Activated CD4-positive, alpha-beta T cell treated with anti-CD3 and anti-CD28 coated beads for 36 hours (primary cell): ENCODE measurements at regions not wholly inside any gene's neighbourhood (a gene's known extent, or its start where the extent isn't known, plus 50 kb on each side); places are given as distances from the start of the nearest gene placed in this dataset.

Experiments
- ATAC-seq: fragments of 200-7000 bp; cut with Tn5 transposase; one replicate; pipeline ENCODE4 v1.10.0; 2021; ENCODE audit warnings: mild to moderate bottlenecking, moderate library complexity
- CTCF ChIA-PET: fragments of 350-600 bp; sonication (Branson Sonifier 250); formaldehyde crosslinking; loops from one replicate; lab custom pipeline; 2021; ENCODE audit warnings: antibody characterized with exemption; lab: Charles Lee
- POLR2A ChIA-PET: fragments of 350-600 bp; sonication (Branson Sonifier 250); formaldehyde crosslinking; loops from one replicate; lab custom pipeline; 2021; ENCODE audit warnings: antibody characterized with exemption, inconsistent platforms; lab: Charles Lee
- DNase-seq: peaks from one replicate; pipeline ENCODE4 v3.0.0-alpha.2; 2020
- H3K27ac Mint-ChIP-seq: one replicate; pipeline ENCODE4 v1.8.0; 2021; ENCODE audit warnings: mixed read lengths
- H3K27me3 Mint-ChIP-seq: one replicate; pipeline ENCODE4 v1.8.0; 2021; ENCODE audit warnings: mixed read lengths
- H3K36me3 Mint-ChIP-seq: one replicate; pipeline ENCODE4 v1.8.0; 2021; ENCODE audit warnings: low read depth, mixed read lengths
- H3K4me1 Mint-ChIP-seq: one replicate; pipeline ENCODE4 v1.8.0; 2021; ENCODE audit warnings: mixed read lengths
- H3K4me3 Mint-ChIP-seq: one replicate; pipeline ENCODE4 v1.8.0; 2021; ENCODE audit warnings: mild to moderate bottlenecking, moderate library complexity, mixed read lengths
- H3K9me3 Mint-ChIP-seq: one replicate; pipeline ENCODE4 v1.8.0; 2021; ENCODE audit warnings: low read depth, mixed read lengths
- intact Hi-C, 2 experiments: fragments of 100-400 bp; cut with DNase I in 1 of 2; cut with micrococcal nuclease in 1 of 2; formaldehyde crosslinking; loops; one replicate each; pipeline versions ENCODE4 v1.14.2 to v1.15.1; 2022 to 2024; cut with DNase I, micrococcal nuclease

- no peaks in the 10 kb centered on the region for H3K9me3 Mint-ChIP-seq
Observed at GRCh38 chr5:62722360-62722759, 143.7 kb downstream of the LRRC70 start.

GRCh38 chr5:62720031-62720441, 141.4 kb downstream of the LRRC70 start:
- H3K36me3 Mint-ChIP-seq = no peaks in the 10 kb centered on the region
- no peak overlapping the region for H3K4me3 Mint-ChIP-seq
- no peaks in the 10 kb centered on the region for H3K4me1 Mint-ChIP-seq
- ChIA-PET POLR2A (no interaction called here), CTCF (interaction anchor here (0.6 to 1.8 kb wide), 5 partner anchors 10 to 59 kb away, joined by 3 to 5 read pairs (median 3); no protein-coding TSS in a partner anchor)
- ATAC-seq (peak; percentile 57), DNase-seq (peak; percentile 40)
- no peak overlapping the region for H3K27ac Mint-ChIP-seq
- H3K27me3 Mint-ChIP-seq = peaks cover 15% of the 10 kb centered on the region
- H3K9me3 Mint-ChIP-seq = no peaks in the 10 kb centered on the region
- intact Hi-C loops = no loop called here

More at GRCh38 chr5:62722360-62722759, 143.7 kb downstream of the LRRC70 start:
- no peak for DNase-seq
- ATAC-seq = no peak
- Mint-ChIP-seq H3K36me3 (no peaks in the 10 kb centered on the region), H3K4me1 (no peaks in the 10 kb centered on the region), H3K4me3 (no peak overlapping the region), H3K27me3 (peaks cover 15% of the 10 kb centered on the region), H3K27ac (no peak overlapping the region)
- ChIA-PET CTCF (no interaction called here), POLR2A (no interaction called here)
- intact Hi-C loops = no loop called here

GRCh38 chr5:62719061-62719720, 140.6 kb downstream of the LRRC70 start:
- ChIA-PET POLR2A (no interaction called here), CTCF (interaction anchor here (0.6 to 1.8 kb wide), 3 partner anchors 10 to 51 kb away, joined by 3 to 4 read pairs (median 4); no protein-coding TSS in a partner anchor)
- intact Hi-C loops = no loop called here

GRCh38 chr5:62718324-62718723, 139.7 kb downstream of the LRRC70 start:
- POLR2A ChIA-PET = no interaction called here
- Mint-ChIP-seq H3K27ac (no peak overlapping the region), H3K4me1 (no peaks in the 10 kb centered on the region)

More at GRCh38 chr5:62719061-62719720, 140.6 kb downstream of the LRRC70 start:
- peaks cover 15% of the 10 kb centered on the region for H3K27me3 Mint-ChIP-seq
- no peaks in the 10 kb centered on the region for H3K36me3 Mint-ChIP-seq
- H3K4me3 Mint-ChIP-seq = no peak overlapping the region
- no peaks in the 10 kb centered on the region for H3K9me3 Mint-ChIP-seq
- no peak for ATAC-seq
- H3K4me1 Mint-ChIP-seq = no peaks in the 10 kb centered on the region
- H3K27ac Mint-ChIP-seq = no peak overlapping the region
- no peak for DNase-seq

GRCh38 chr5:62717301-62717933, 138.8 kb downstream of the LRRC70 start:
- Mint-ChIP-seq H3K9me3 (no peaks in the 10 kb centered on the region), H3K27me3 (peaks cover 12% of the 10 kb centered on the region), H3K36me3 (no peaks in the 10 kb centered on the region), H3K4me1 (no peaks in the 10 kb centered on the region), H3K4me3 (no peak overlapping the region), H3K27ac (no peak overlapping the region)
- intact Hi-C loops = no loop called here
- DNase-seq (no peak), ATAC-seq (no peak)
- ChIA-PET POLR2A (no interaction called here), CTCF (no interaction called here)

More at GRCh38 chr5:62718324-62718723, 139.7 kb downstream of the LRRC70 start:
- Mint-ChIP-seq H3K9me3 (no peaks in the 10 kb centered on the region), H3K36me3 (no peaks in the 10 kb centered on the region), H3K4me3 (no peak overlapping the region), H3K27me3 (peaks cover 15% of the 10 kb centered on the region)
- intact Hi-C loops = no loop called here
- CTCF ChIA-PET = interaction anchor here (1.8 kb wide), 1 partner anchor 11 kb away, joined by 4 read pairs; no protein-coding TSS in a partner anchor
- no peak for ATAC-seq
- peak; percentile 8 for DNase-seq

- Mint-ChIP-seq H3K27ac (no peak overlapping the region), H3K4me3 (no peak overlapping the region), H3K9me3 (no peaks in the 10 kb centered on the region), H3K4me1 (no peaks in the 10 kb centered on the region), H3K36me3 (no peaks in the 10 kb centered on the region), H3K27me3 (peaks cover 3% of the 10 kb centered on the region)
- intact Hi-C loops = no loop called here
- ChIA-PET POLR2A (no interaction called here), CTCF (no interaction called here)
- no peak for DNase-seq
- ATAC-seq = no peak
Observed at GRCh38 chr5:62714296-62714695, 135.7 kb downstream of the LRRC70 start.

- ChIA-PET CTCF (interaction anchor here (1.1 kb wide), 1 partner anchor 18 kb away, joined by 4 read pairs; no protein-coding TSS in a partner anchor), POLR2A (no interaction called here)
- intact Hi-C loops = no loop called here
Observed at GRCh38 chr5:62708481-62709325, 130.1 kb downstream of the LRRC70 start.

GRCh38 chr5:62707563-62707962, 128.9 kb downstream of the LRRC70 start:
- POLR2A ChIA-PET = no interaction called here
- intact Hi-C loops = no loop called here
- H3K27me3 Mint-ChIP-seq = peaks cover 2% of the 10 kb centered on the region
- H3K27ac Mint-ChIP-seq = no peak overlapping the region
- peaks cover 4% of the 10 kb centered on the region for H3K9me3 Mint-ChIP-seq
- no peak for ATAC-seq
- no peak for DNase-seq
- no peak overlapping the region for H3K4me3 Mint-ChIP-seq
- CTCF ChIA-PET = no interaction called here
- H3K36me3 Mint-ChIP-seq = no peaks in the 10 kb centered on the region
- no peaks in the 10 kb centered on the region for H3K4me1 Mint-ChIP-seq

More at GRCh38 chr5:62708481-62709325, 130.1 kb downstream of the LRRC70 start:
- no peak overlapping the region for H3K4me3 Mint-ChIP-seq
- no peaks in the 10 kb centered on the region for H3K4me1 Mint-ChIP-seq
- peaks cover 2% of the 10 kb centered on the region for H3K27me3 Mint-ChIP-seq
- DNase-seq = no peak
- H3K9me3 Mint-ChIP-seq = peaks cover 4% of the 10 kb centered on the region
- no peak for ATAC-seq
- no peaks in the 10 kb centered on the region for H3K36me3 Mint-ChIP-seq
- H3K27ac Mint-ChIP-seq = no peak overlapping the region

GRCh38 chr5:62707131-62707530, 128.5 kb downstream of the LRRC70 start:
- CTCF ChIA-PET = no interaction called here
- DNase-seq = no peak
- no peaks in the 10 kb centered on the region for H3K4me1 Mint-ChIP-seq
- H3K4me3 Mint-ChIP-seq = no peak overlapping the region
- no peak for ATAC-seq
- H3K9me3 Mint-ChIP-seq = peaks cover 4% of the 10 kb centered on the region
- peaks cover 2% of the 10 kb centered on the region for H3K27me3 Mint-ChIP-seq
- POLR2A ChIA-PET = no interaction called here
- no peak overlapping the region for H3K27ac Mint-ChIP-seq
- intact Hi-C loops = no loop called here
- H3K36me3 Mint-ChIP-seq = no peaks in the 10 kb centered on the region

- Mint-ChIP-seq H3K4me3 (no peak overlapping the region), H3K27me3 (peaks cover 2% of the 10 kb centered on the region), H3K36me3 (no peaks in the 10 kb centered on the region), H3K27ac (no peak overlapping the region), H3K9me3 (peaks cover 4% of the 10 kb centered on the region), H3K4me1 (no peaks in the 10 kb centered on the region)
- ATAC-seq (no peak), DNase-seq (no peak)
- intact Hi-C loops = no loop called here
- ChIA-PET POLR2A (interaction anchor here (0.7 kb wide), 1 partner anchor 43 kb away, joined by 3 read pairs; no protein-coding TSS in a partner anchor), CTCF (no interaction called here)
Observed at GRCh38 chr5:62705022-62705421, 126.4 kb downstream of the LRRC70 start.

- H3K27ac Mint-ChIP-seq = no peak overlapping the region
- intact Hi-C loops = no loop called here
Observed at GRCh38 chr5:62702126-62702525, 123.5 kb downstream of the LRRC70 start.

More at GRCh38 chr5:62702126-62702525, 123.5 kb downstream of the LRRC70 start:
- H3K27me3 Mint-ChIP-seq = peaks cover 2% of the 10 kb centered on the region
- DNase-seq (no peak), ATAC-seq (no peak)
- no peak overlapping the region for H3K4me3 Mint-ChIP-seq
- CTCF ChIA-PET = interaction anchor here (1.1 kb wide), 1 partner anchor 17 kb away, joined by 3 read pairs; no protein-coding TSS in a partner anchor
- H3K9me3 Mint-ChIP-seq = no peaks in the 10 kb centered on the region
- POLR2A ChIA-PET = no interaction called here
- no peaks in the 10 kb centered on the region for H3K4me1 Mint-ChIP-seq
- H3K36me3 Mint-ChIP-seq = no peaks in the 10 kb centered on the region
